ENCODE measurements at regions not wholly inside any gene's neighbourhood (a gene's known extent, or its start where the extent isn't known, plus 50 kb on each side); places are given as distances from the start of the nearest gene placed in this dataset.

GRCh38 chr22:49627217-49628181 is 200.2 kb downstream of the BRD1 start:
- Histone ChIP-seq H3K36me3 (ENCODE audit: low read depth) (no peaks in the 10 kb centered on the region), H3K9me3 (ENCODE audit: severe bottlenecking) (no peaks in the 10 kb centered on the region), H3K4me3 (ENCODE audit: severe bottlenecking) (no peak overlapping the region), H3K4me1 (ENCODE audit: insufficient read depth, poor library complexity, severe bottlenecking) (no peaks in the 10 kb centered on the region), H3K27ac (ENCODE audit: poor library complexity, severe bottlenecking) (no peak overlapping the region), H3K27me3 (ENCODE audit: insufficient read depth, poor library complexity, severe bottlenecking) (no peaks in the 10 kb centered on the region)
- ATAC-seq (ENCODE audit: low read depth) = no peak
- TF ChIP-seq CTCF (IDR thresholded peaks at IDR 0.05; ENCODE audit: poor library complexity, severe bottlenecking) = no peak
- peak; percentile 35 for DNase-seq (ENCODE audit: low spot score)

GRCh38 chr22:49626361-49627216 is 201.1 kb downstream of the BRD1 start:
- TF ChIP-seq CTCF (IDR thresholded peaks at IDR 0.05; ENCODE audit: poor library complexity, severe bottlenecking) = no peak
- Histone ChIP-seq H3K27ac (ENCODE audit: poor library complexity, severe bottlenecking) (no peak overlapping the region), H3K36me3 (ENCODE audit: low read depth) (no peaks in the 10 kb centered on the region), H3K9me3 (ENCODE audit: severe bottlenecking) (no peaks in the 10 kb centered on the region), H3K27me3 (ENCODE audit: insufficient read depth, poor library complexity, severe bottlenecking) (no peaks in the 10 kb centered on the region), H3K4me1 (ENCODE audit: insufficient read depth, poor library complexity, severe bottlenecking) (no peaks in the 10 kb centered on the region), H3K4me3 (ENCODE audit: severe bottlenecking) (no peak overlapping the region)
- DNase-seq (ENCODE audit: low spot score) (no peak), ATAC-seq (ENCODE audit: low read depth) (no peak)

GRCh38 chr22:49624421-49625177 is 203.1 kb downstream of the BRD1 start:
- ATAC-seq (ENCODE audit: low read depth) (no peak), DNase-seq (ENCODE audit: low spot score) (no peak)
- Histone ChIP-seq H3K27me3 (ENCODE audit: insufficient read depth, poor library complexity, severe bottlenecking) (peaks cover 3% of the 10 kb centered on the region), H3K27ac (ENCODE audit: poor library complexity, severe bottlenecking) (no peak overlapping the region), H3K4me1 (ENCODE audit: insufficient read depth, poor library complexity, severe bottlenecking) (no peaks in the 10 kb centered on the region), H3K4me3 (ENCODE audit: severe bottlenecking) (no peak overlapping the region), H3K9me3 (ENCODE audit: severe bottlenecking) (no peaks in the 10 kb centered on the region), H3K36me3 (ENCODE audit: low read depth) (no peaks in the 10 kb centered on the region)
- no peak for TF ChIP-seq CTCF (IDR thresholded peaks at IDR 0.05; ENCODE audit: poor library complexity, severe bottlenecking)

- H3K9me3 ChIP-seq (ENCODE audit: severe bottlenecking) = no peaks in the 10 kb centered on the region
- TF ChIP-seq CTCF (IDR thresholded peaks at IDR 0.05; ENCODE audit: poor library complexity, severe bottlenecking) = no peak
- H3K27me3 ChIP-seq (ENCODE audit: insufficient read depth, poor library complexity, severe bottlenecking) = peaks cover 3% of the 10 kb centered on the region
- DNase-seq (ENCODE audit: low spot score) = no peak
- H3K27ac ChIP-seq (ENCODE audit: poor library complexity, severe bottlenecking) = no peak overlapping the region
- H3K4me1 ChIP-seq (ENCODE audit: insufficient read depth, poor library complexity, severe bottlenecking) = no peaks in the 10 kb centered on the region
- H3K4me3 ChIP-seq (ENCODE audit: severe bottlenecking) = no peak overlapping the region
- H3K36me3 ChIP-seq (ENCODE audit: low read depth) = no peaks in the 10 kb centered on the region
- ATAC-seq (ENCODE audit: low read depth) = no peak
Observed at GRCh38 chr22:49623715-49624114, 204.0 kb downstream of the BRD1 start.
